ENCODE measurements at regions not wholly inside any gene's neighbourhood (a gene's known extent, or its start where the extent isn't known, plus 50 kb on each side); places are given as distances from the start of the nearest gene placed in this dataset.

- no peak for DNase-seq
Measured at GRCh38 chr13:99859178-99860177, 112.1 kb downstream of the ZIC5 start.

- no peak for DNase-seq
Measured at GRCh38 chr13:99857738-99858137, 113.8 kb downstream of the ZIC5 start.

GRCh38 chr13:99855526-99856420 is 115.8 kb downstream of the ZIC5 start:
- no peak for DNase-seq

- DNase-seq: no peak
Measured at GRCh38 chr13:99854366-99854765, 117.2 kb downstream of the ZIC5 start.

GRCh38 chr13:99847318-99847750 is 124.2 kb downstream of the ZIC5 start:
- DNase-seq: peak; percentile 40

- DNase-seq: no peak
Measured at GRCh38 chr13:99845161-99845874, 126.2 kb downstream of the ZIC5 start.

GRCh38 chr13:99844421-99844820 is 127.1 kb downstream of the ZIC5 start:
- DNase-seq: no peak

DNA sequence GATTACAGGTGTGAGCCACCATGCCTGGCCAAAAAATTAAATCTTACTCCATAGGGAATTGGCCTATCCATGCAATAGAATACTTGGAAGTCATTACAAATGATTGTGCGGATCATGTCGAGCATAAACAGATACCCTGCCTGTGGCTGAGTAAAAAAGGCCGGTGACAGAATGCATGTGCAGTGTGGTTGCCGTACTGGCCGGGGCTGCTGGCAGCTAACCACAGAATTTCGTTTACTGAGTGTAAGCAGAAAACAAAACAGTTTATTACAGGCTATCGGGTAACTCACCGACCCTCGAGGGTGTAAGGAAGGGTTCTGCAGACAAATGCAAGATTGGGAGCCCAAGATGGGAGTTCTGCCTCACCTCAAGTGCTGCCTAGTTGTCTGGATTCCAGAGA is 127.7 kb downstream of the ZIC5 start:
- no peak for DNase-seq

DNA sequence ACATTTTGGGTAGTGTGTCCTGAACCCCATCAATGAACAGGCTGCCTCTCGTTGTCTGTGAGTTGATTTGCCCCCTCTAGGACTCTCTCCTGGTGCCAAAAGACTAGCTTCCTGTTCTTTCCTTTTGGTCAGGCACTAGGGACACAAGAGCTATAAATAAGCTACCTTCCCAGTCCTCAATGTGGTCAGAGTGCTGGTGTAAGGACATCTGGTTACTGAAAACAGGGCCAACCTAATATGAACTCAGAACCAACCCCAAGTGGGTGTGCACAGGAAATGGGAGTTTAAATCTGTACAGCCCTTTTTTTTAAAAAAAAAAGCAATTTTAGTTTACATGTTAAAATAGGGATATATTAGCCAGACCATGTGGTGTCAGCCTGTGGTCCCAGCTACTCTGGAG is 129.2 kb downstream of the ZIC5 start:
- no peak for DNase-seq

DNA sequence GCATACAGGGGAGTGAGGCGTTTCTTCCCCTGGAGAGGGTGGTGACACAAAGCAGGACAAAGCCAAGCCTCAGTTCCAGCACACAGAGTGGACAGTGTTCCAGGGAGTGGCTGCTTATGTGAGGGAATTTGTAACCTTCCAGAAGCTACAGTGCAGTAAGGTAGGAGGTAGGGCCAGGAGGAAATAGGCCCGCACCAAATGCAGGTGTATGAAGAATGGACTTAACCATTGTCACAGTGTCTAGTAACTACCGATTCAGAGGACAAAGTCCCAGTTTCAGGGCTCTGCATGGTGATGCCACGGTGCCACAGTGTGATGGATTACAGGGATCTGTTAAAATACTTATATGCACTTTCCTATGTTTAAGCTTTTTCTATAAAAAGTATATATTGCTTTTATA is 135.3 kb downstream of the ZIC5 start:
- DNase-seq: no peak

DNA sequence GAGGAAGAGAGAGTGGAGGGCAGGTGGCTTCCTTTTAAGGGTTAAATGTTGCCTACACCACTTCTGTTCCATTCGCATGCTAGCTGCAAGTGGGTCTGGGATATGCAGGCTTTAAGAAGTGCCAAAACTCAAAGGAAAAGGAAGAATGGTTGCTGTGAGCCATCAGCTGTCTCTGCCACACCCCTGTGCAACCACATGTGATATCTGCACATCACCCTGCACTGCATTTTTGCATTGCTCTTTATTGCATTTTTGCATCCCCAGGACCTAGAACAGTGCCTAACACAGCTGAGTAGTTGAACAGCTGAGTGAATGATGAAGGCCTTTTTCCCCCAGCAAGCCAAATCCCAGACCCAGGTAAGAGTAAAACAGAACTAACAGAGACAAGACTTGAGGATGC is 136.1 kb downstream of the ZIC5 start:
- no peak for DNase-seq

GRCh38 chr13:99834246-99834645 is 137.3 kb downstream of the ZIC5 start:
- no peak for DNase-seq

DNA sequence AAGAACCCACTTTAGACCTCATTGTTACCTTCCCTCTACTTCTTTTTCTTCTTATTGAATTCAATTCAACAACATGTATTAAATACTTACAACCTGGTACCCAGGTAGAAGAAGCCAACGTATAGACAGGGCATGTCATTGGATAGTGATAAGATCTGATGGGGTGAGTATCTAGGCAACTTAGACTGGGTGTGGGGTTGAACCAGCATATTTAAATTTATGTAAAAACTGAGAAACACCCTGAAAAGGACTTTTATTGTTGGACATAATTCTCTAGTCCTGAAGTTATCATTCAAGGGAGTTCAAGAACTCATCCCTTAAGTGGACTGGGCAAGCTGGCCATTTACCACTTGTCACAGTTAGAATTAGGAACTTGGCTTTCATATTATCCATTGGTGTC is 139.2 kb downstream of the ZIC5 start:
- DNase-seq: no peak

- DNase-seq: no peak
Measured at GRCh38 chr13:99830931-99831330, 140.6 kb downstream of the ZIC5 start.

- no peak for DNase-seq
Measured at GRCh38 chr13:99829593-99830239, 141.9 kb downstream of the ZIC5 start.

DNA sequence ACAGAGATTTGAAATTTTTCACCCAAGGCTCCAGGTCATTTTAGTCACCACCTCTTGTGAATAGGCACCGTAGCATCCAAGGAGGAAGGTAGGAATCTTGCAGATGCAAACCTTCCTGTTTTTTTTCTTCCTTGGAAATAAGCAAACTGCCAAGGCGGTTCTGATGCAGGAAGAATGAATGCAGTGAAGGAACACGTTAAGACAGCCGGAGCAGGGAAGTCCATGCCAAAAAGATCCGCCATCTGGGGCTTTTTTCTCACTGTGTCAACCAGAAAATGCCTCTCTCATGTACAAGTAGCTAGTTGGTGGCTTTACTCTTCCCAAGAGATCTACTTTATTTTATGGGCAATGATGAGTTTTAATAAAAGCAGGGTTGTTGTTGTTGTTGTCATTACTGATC is 142.4 kb downstream of the ZIC5 start:
- no peak for DNase-seq

DNA sequence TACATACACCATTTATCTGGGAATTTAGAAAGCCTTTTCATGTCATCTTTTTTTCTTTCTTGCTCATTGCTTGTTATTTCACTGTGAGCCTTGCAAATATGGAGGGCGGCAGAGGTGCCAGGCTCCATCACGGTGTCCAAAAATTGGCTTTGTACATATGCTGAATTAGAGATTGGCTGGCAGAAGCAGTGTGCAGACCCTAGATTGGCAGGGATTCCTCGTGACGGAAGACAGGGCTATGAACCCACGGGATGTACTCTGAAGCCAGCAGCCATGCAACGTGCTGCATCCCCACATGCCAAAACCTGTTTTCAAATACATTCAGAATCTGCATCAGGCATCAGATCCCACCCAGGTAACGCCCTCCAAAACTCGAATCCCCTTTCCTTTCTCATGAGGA is 142.8 kb downstream of the ZIC5 start:
- no peak for DNase-seq

DNA sequence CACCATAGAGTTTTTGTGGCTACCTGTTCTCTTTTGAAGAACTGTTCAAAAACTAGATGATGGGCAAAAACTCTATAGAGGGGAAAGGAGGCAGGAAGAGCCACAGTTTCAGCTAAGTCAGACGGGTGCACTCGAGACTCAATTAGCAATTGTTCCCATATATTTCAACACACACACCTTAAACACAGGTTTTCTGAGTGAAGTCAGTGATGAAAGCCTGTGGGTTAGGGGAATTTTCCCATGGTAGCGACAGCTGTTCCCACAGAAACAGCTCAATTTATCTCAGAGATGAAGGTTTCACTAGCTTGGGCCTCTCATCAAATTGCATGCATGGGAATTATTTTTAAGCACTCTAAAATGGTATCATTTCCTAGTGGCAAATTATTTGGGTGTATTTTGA is 143.4 kb downstream of the ZIC5 start:
- no peak for DNase-seq

DNA sequence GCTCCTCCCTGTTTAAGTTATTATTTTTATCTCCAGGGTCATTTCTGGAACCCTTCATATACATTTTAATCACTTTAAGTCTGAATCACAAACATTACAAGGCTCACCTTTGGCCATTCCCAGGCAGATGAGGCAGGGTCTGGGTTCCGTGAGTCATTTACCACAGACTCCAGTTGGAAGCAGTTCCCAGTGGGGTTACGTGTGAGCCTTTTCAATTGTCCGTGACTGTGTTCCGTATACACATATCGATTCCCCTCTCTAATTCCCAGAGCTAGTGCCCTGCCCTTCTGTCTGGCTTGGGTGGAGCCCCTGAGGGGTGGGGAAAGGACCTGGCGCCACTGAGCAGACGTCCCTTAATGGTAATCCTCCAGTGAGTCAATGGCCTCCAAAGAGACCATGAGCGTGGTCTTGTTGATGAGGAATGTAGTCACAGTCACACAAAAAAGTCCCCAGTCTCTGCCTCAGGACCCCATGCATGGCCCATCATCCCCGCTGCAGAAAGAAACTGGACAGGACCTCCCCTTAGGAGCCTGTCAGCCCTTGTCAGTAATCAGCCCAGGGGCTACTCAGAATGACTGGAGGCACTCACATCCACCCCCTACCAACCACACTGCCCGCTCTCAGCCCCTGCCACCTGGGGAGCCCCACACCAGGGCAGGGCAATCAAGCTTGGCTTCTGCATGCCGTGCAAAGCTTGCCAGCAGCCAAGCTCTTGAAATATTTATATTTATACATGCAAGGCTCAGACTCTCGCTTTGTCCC is 144.4 kb downstream of the ZIC5 start:
- DNase-seq: no peak

DNA sequence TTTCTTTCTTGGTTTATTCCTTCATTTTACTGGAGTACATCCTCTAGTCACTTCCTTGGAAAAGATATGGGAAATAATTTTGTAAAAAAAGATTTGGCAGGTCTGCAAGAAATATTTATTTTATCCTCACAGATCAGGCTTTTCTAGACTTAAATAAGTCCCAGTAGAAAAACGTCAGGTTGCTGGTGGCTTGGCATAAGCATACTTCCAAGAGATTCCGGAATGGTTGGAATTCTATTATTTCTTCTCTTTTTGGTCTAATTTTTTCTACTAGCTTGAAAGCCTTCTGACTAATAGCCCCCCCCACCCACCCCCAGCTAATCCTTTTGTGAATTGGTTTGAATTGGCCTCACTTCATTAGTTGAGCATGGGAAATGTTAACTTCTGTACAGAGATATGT is 147.6 kb downstream of the ZIC5 start:
- no peak for DNase-seq

GRCh38 chr13:99822820-99823219 is 148.7 kb downstream of the ZIC5 start:
- DNase-seq: no peak

- DNase-seq: no peak
Measured at GRCh38 chr13:99821741-99822140, 149.8 kb downstream of the ZIC5 start.
